ENCODE measurements at regions not wholly inside any gene's neighbourhood (a gene's known extent, or its start where the extent isn't known, plus 50 kb on each side); places are given as distances from the start of the nearest gene placed in this dataset.

DNA sequence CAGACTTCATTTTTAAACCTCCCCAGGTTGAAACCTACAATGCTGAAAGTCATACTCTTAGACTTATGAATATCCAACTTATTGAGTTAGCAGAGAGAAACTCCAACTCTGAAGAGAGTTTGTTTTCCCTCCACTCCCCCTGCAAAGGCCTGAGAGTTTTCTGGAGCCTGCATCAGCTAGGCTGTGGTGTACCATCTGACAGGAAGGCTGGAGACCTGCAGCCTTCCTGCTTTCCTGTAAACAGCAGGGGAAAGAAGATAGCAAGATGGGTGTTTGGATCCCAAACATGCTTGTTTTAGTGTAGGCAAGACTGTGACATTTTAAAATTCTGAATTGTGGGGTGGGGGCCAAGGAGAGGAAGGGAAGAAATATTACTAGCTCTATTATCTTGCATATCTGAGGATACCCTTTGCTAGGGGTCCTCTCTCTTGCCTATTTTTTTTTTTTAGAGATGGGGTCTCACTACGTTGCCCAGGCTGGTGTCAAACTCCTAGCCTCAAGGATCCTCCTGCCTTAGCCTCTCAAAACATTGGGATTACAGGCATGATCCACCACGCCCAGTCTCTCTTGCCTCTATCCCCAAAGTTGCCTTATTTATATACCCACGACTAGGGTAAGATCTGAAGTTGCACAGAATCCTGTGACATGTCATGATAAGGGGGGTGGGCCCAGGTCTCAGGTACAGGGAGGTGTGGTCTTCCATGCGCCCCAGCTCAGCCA, 51.0 kb upstream of the USP3 start:
- 91 to 96% methylated on average over 4 of the region's 4 CpGs for WGBS, 2 donors
- ATAC-seq (ENCODE audit: low FRiP score) (no peak), DNase-seq (no peak)
- intact Hi-C loops (cut with DNase I), result no loop called here
- H3K36me3 ChIP-seq (ENCODE audit: control insufficient read depth in 1 of 2, insufficient read depth in 2 of 2, low read length in 1 of 2), result no peaks in the 10 kb centered on the region
- H3K27me3 ChIP-seq (ENCODE audit: control insufficient read depth in 1 of 2, insufficient read depth in 2 of 2, low read length in 1 of 2), result no peaks in the 10 kb centered on the region
- H3K9me3 ChIP-seq (ENCODE audit: control insufficient read depth, low read length), result no peaks in the 10 kb centered on the region
- no peak overlapping the region for H3K27ac ChIP-seq (ENCODE audit: low read depth in 1 of 2, low read length in 2 of 2)
- no peaks in the 10 kb centered on the region for H3K4me1 ChIP-seq (ENCODE audit: control insufficient read depth in 1 of 2, insufficient read depth in 2 of 2, low read length in 2 of 2)
- H3K4me3 ChIP-seq (ENCODE audit: low read length in 2 of 2), result no peak overlapping the region

DNA sequence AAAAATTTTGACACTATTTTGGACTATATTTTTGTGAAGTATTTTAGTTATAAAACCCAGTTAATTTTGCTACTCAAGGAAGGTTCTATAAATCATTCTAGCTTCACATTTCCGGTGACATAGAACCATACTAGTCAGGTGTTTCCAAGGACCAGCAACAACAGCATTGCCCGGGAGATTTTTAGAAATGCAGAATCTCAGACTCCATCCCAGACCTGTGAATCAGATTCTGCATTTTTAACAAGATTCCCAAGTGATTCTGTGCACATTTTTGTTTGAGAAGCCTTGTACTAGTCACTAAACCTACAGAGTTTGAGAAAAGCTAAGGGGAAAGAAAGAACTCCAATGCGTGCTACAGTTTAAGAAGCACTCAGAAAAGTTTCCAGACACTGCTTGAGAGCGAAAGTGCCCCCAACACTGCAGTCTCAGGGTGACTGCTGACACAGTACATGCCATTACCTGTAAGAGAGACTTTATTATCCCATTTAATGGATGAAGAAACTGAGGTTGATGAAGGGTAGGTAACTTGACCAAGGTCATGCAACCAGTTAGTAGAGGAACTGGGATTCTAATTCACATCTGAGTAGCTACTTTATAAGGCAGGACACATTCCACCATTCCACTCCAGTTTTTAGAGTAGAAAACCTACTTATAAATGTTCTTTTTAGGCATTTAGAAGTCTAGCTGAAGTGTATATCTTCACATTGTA, 49.7 kb upstream of the USP3 start:
- H3K27ac ChIP-seq (ENCODE audit: low read depth in 1 of 2, low read length in 2 of 2), result no peak overlapping the region
- no peaks in the 10 kb centered on the region for H3K36me3 ChIP-seq (ENCODE audit: control insufficient read depth in 1 of 2, insufficient read depth in 2 of 2, low read length in 1 of 2)
- WGBS, 2 donors, result 73 to 76% methylated on average over 4 of the region's 4 CpGs
- intact Hi-C loops (cut with DNase I), result no loop called here
- DNase-seq, result no peak
- H3K9me3 ChIP-seq (ENCODE audit: control insufficient read depth, low read length), result no peaks in the 10 kb centered on the region
- no peaks in the 10 kb centered on the region for H3K27me3 ChIP-seq (ENCODE audit: control insufficient read depth in 1 of 2, insufficient read depth in 2 of 2, low read length in 1 of 2)
- H3K4me1 ChIP-seq (ENCODE audit: control insufficient read depth in 1 of 2, insufficient read depth in 2 of 2, low read length in 2 of 2), result no peaks in the 10 kb centered on the region
- ATAC-seq (ENCODE audit: low FRiP score), result no peak
- no peak overlapping the region for H3K4me3 ChIP-seq (ENCODE audit: low read length in 2 of 2)

Measured in aorta (tissue), 5 donors.